ENCODE measurements at regions not wholly inside any gene's neighbourhood (a gene's known extent, or its start where the extent isn't known, plus 50 kb on each side); places are given as distances from the start of the nearest gene placed in this dataset.

DNA sequence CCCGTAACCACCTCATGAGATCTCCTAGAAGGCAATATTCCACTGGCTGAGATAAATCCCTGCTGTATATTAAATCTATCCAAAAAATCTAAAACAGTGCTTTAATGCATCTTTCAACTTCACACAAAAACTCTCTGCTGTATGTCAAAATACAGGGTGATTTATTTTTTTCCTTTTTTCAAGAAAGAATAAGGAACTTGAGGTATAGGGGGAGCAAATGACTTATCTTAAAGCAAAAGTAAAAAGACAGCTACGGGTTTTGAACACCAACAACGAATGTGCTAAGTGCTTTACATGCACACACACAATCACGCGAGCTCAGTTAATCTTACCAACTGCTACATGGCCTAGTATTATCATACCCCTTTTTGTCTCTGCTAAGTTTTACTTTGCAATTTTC, 168.9 kb upstream of the PHF14 start:
- no peak for DNase-seq

- DNase-seq: no peak
Measured at GRCh38 chr7:10815546-10815945, 158.1 kb upstream of the PHF14 start.

GRCh38 chr7:10821156-10821555, 152.5 kb upstream of the PHF14 start:
- no peak for DNase-seq

DNA sequence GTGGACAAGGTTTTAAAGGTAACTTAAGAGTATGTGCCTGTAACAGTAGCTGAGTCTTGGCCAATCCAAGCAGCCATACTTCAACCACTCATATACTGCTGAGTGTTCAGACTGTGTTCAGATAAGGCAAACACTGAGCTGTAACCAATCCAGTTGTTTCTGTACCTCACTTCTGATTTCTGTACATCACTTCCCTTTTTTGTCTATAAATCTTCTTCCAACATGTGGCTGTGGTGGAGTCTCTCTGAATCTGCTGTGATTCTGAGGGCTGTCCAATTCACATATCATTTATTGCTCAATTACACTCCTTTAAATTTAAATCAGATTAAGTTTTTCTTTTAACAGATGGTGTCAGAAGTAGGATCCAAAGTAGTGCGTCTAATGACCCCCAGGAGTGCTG, 149.5 kb upstream of the PHF14 start:
- DNase-seq: no peak

DNA sequence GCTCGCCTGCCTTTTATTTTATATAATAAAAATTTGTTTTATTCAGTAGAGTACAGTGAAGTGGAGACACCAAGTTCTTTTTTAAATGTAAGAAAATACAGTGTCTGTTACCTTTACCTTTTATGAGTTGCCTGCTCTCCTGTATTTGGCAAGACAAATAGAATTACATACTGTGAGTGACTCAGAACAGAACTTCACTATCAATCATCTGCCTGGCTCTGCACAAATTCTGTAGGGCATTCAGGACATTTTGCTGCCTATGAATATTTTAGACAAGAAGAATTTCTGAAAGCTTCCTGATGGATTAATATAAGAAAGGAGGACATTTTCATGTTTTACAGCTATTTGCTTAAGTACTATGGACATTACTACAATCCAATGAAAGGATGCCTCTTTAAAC, 135.4 kb upstream of the PHF14 start:
- DNase-seq: no peak

GRCh38 chr7:10845225-10845624, 128.4 kb upstream of the PHF14 start:
- DNase-seq: no peak

DNA sequence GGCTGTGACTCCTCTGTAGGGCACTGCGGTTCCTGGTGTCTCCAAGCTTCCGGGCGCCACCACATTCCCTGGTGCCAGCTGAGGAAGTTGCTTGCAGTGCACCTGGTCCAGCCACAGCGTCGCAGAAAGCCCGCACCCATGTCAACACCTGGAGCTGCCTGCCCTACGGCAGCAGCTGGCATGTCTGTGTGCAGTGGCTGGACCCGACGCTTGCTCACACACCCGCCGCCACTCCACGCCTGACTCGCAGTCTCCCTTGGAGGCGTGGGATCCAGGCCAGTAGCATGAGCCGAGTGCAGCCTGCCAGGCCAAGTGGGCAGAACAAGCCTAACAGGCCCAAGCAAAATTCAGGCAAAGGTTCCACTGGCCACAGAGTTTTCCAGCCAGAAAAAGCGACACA, 118.1 kb upstream of the PHF14 start:
- DNase-seq: no peak

- no peak for DNase-seq
Measured at GRCh38 chr7:10860516-10860915, 113.2 kb upstream of the PHF14 start.

- no peak for DNase-seq
Measured at GRCh38 chr7:10863476-10863875, 110.2 kb upstream of the PHF14 start.

DNA sequence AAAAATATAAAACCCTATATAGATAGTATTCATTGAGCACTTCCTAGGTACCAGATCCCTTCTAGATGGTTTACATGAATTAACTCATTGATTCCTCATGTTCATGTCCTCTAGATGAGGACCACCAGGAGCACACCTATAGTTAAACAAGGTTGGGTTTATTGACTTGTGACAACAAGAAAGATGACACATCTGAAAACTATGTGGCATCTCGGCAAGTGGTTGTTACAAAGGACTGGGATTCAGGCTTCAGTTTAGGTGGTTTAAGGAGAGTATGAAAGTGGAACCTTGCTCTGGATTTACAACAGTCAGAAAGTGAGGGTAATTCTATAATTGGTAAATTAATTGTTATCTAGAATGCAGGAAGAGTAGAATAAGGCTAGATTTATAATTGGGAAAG, 99.0 kb upstream of the PHF14 start:
- DNase-seq: no peak

GRCh38 chr7:10875080-10875479, 98.6 kb upstream of the PHF14 start:
- no peak for DNase-seq

- DNase-seq: peak; percentile 17 to 24
Measured at GRCh38 chr7:10888861-10889260, 84.8 kb upstream of the PHF14 start.

DNA sequence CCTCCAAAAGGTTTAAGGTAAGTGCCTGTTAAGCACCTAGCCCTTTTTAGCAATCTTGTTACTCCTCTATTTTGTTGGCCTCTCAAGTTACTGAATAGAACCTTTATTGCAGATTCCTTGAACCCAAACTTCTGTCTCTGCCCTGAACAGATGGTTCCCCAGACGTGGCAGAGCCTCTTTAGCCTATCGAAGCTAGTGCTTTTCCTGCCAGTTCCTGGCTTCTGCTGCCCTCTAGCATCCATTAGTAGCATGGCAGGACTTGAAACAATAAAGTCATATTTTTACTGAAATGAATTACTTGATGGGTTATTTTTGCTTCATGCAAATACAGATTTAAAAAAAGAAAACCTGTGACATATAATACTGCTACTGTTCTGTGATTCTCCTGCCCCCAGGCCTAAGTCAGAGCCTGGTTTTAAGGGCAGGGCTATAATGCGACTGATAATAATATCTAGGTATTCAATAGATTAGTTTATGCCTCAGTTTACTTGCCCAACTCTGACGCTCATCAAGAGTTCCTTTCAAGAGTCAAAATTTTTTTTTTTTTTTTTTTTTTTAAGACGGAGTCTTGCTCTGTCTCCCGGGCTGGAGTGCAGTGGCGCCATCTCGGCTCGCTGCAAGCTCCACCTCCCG, 84.3 kb upstream of the PHF14 start:
- peak; percentile 27 to 53 for DNase-seq

GRCh38 chr7:10908600-10908999, 65.1 kb upstream of the PHF14 start:
- no peak for DNase-seq

GRCh38 chr7:10910447-10910846, 63.2 kb upstream of the PHF14 start:
- DNase-seq: no peak

GRCh38 chr7:10912077-10912476, 61.6 kb upstream of the PHF14 start:
- no peak for DNase-seq

DNA sequence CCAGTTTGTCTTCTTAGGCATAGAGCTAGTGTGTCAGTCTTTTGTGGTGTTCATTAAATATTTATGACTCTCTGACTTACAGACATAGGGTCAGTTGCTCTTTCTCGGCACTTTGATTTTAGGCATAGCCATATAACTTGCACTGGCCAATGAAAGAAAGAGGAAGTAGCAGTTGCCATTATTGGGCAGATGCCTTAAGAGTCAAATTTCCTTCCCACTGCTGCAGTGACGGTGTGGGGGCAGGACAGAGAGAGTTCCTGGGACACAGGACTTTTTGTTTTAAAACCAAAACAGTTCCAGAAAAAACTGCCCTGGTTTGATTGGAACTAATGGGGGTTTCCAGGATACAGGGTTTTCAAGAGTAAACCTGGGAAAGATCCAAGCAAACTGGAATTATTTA, 60.2 kb upstream of the PHF14 start:
- DNase-seq: no peak

DNA sequence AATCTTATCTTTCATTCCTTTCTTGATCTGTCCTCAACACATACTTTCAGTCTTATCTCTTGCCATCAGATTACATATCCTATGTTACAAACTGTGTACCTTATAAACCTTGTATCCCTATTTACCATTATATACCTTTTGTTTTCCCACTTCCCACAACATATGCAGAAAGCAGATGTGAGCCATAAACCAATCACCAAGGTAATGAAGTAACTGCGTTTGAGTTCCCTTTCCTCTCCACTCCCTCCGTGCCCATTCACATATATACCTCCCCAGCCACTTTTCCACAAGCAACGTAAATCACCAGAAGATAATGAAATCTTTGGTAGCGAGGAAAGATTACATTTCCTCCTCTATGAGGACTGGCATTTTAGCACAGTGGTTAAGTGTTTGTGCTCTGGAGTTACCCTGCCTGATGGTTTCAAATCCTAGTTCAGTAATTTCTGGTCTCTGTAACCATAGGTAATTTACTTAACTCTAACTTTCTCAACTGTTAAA, 55.5 kb upstream of the PHF14 start:
- DNase-seq: no peak

DNA sequence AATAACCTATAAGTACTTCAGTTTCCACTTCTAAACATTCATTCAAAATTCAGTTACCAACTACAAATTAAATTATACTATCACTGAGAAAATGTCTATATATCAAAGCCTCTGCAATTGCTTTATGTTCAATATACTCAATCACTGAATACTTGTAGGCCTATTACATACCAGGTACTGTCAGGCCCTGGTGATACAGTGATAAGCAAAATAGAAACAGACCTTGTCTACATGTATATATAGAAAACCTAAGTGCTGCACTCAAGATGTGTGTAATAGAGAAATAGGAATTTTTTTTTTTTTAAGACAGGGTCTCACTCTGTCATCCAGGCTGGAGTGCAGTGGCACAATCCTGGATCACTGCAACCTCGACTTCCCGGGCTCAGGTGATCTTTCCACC, 53.7 kb upstream of the PHF14 start:
- no peak for DNase-seq
